ENCODE measurements at regions not wholly inside any gene's neighbourhood (a gene's known extent, or its start where the extent isn't known, plus 50 kb on each side); places are given as distances from the start of the nearest gene placed in this dataset.
A peak's percentile ranks its signal among the peaks of the same experiment; 100 is the strongest.
"Not testable (repeated sequence)": the region's sequence is repeated elsewhere in the genome, so short reads cannot be mapped to it uniquely, and the experiment has no call there.

DNA sequence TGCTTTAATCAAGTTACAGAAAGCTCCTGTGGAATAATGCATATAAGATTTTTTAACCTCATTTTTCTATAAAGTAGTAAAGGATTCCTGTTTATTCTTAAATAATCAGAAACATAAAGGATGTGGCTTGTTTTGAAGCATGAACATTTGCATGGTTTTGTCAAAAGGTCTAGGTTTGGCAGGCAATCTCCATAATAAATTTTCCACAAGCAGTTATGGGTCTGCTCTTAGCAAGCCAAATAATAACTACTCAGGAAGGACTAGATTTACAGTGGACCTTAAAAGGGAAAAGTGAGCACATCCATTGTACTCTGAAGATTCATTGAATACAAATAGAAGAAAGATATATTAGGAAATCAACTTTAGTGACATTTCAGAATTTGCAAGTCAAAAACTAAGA lies 407.3 kb upstream of the CBLB start:
- no peak for DNase-seq

GRCh38 chr3:106276755-106277612 lies 408.2 kb upstream of the CBLB start:
- no peak for DNase-seq

GRCh38 chr3:106277731-106278130 lies 408.9 kb upstream of the CBLB start:
- DNase-seq = no peak

GRCh38 chr3:106281221-106281620 lies 412.4 kb upstream of the CBLB start:
- no peak for DNase-seq

DNA sequence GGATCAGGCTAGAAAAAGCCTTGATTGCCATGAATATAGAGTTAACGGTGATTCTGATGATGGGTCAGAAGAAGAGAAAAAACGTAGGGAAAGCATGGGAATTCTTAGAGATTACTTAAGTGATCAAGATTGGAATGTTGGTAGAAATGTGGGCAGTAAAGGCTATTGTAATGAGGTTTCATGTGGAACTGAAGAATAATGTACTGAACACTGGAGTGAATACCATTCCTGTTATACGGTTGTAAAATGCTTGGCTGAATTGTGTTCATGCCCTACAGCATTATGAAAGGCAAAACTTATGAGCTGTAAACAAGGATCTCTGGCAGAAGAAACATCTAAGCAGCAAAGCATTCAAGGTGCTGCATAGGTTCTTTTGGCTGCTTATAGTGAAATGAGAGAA lies 414.1 kb upstream of the CBLB start:
- no peak for DNase-seq

- no peak for DNase-seq
These were observed 420.0 kb upstream of the CBLB start for GRCh38 chr3:106288781-106289180.

- no peak for DNase-seq
These were observed 421.6 kb upstream of the CBLB start for GRCh38 chr3:106290304-106290997.

DNA sequence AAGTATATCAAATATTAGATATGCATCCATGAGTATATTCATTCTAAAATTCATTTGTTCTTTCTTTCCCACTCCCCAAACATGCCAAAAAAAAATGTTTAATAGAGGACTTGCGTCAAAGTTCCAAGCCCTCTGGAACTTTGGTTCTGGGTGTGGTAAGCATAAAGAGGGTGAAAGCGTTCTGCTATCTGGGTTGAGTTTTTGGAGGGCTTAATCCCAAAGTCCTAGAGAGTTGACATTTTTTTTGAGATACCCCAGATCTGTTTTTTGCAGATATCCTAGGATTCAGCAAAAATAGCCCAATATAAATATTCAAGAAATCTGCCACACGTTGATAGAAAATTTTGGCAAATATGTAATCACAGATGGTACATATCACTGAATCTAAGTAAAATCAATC lies 424.3 kb upstream of the CBLB start:
- DNase-seq = no peak

- no peak for DNase-seq
These were observed 425.3 kb upstream of the CBLB start for GRCh38 chr3:106294121-106294520.

DNA sequence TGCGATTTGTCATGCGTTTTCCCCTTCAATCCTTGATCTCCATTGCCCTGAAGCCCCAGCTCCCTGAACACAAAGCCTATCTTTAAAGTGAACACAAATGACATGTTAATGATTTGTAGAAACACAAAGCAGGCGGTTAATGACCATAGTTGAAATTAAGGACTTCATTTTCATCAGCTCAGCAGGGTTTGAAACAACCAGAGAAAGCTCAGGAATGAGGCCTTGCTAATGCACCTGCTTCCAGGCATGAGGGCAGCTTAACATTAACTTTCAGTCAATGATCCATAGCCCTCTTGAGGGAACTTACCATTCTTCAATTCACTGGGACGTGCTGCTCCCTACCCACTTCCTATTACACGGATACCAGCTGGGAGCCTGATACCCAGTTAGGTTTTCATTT lies 427.2 kb upstream of the CBLB start:
- DNase-seq = no peak

GRCh38 chr3:106299300-106300098 lies 430.7 kb upstream of the CBLB start:
- DNase-seq = peak; percentile 19

GRCh38 chr3:106302451-106303221 lies 433.8 kb upstream of the CBLB start:
- DNase-seq = peak; percentile 23

- DNase-seq = no peak
These were observed 435.0 kb upstream of the CBLB start for GRCh38 chr3:106303766-106304165.

DNA sequence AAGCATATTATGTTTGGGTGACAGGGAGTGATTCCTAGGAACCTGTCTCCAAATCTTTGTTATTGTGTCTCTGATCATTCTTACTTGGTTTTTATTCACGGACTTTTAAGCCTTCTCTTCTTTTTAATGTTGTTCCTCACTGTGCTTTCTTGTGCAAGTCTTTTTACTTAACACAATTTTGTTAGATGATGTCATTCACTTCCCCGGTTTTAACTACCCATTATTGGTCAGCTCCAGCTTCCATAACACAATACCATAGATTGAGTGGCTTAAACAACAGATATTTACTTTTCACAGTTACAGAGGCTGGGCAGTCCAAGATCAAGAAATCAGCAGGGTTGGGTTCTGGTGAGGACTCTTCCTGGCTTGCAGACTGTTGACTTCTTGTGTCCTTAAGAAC lies 436.3 kb upstream of the CBLB start:
- no peak for DNase-seq

- DNase-seq = no peak
These were observed 437.1 kb upstream of the CBLB start for GRCh38 chr3:106305882-106306435.

GRCh38 chr3:106309274-106309673 lies 440.5 kb upstream of the CBLB start:
- no peak for DNase-seq

DNA sequence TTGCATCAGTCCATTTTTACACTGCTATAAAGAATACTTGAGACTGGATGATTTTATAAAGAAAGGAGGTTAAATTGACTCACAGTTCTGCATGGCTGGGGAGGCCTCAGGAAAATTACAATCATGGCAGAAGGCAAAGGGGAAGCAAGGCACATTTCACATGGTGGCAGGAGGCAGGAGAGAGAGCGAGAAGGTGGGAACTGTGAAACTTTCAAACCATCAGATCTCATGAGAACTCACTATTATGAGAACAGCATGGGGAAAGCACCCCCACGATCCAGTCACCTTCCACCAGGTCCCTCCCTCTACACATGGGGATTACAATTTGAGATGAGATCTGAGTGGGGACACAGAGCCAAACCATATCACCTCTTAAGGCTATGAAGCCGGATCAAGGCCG lies 441.0 kb upstream of the CBLB start:
- not testable (repeated sequence) for DNase-seq

- DNase-seq = no peak
These were observed 448.6 kb upstream of the CBLB start for GRCh38 chr3:106317141-106318055.

GRCh38 chr3:106321438-106321837 lies 452.6 kb upstream of the CBLB start:
- DNase-seq = not testable (repeated sequence)

DNA sequence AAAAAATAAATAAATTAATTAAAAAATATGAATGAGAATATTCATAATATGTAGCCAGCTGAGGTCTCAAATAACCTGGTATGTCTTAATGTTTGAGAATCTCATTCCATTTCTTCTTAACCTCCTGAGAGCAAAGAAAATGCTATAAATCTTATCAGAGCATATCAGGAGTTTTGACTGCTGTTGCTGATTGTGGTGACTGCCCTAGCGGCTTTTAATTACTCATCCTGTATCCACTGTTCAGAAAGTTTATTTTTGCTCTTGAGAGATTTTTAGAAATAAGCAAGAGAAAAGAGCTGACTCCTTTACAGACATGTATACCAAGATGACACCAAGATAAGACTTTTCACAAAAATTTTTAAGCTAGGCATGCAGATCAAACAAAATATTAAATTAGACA lies 454.8 kb upstream of the CBLB start:
- no peak for DNase-seq
